ENCODE measurements at regions not wholly inside any gene's neighbourhood (a gene's known extent, or its start where the extent isn't known, plus 50 kb on each side); places are given as distances from the start of the nearest gene placed in this dataset.
"Not testable (repeated sequence)": the region's sequence is repeated elsewhere in the genome, so short reads cannot be mapped to it uniquely, and the experiment has no call there.

- TF ChIP-seq, protein P1, sequence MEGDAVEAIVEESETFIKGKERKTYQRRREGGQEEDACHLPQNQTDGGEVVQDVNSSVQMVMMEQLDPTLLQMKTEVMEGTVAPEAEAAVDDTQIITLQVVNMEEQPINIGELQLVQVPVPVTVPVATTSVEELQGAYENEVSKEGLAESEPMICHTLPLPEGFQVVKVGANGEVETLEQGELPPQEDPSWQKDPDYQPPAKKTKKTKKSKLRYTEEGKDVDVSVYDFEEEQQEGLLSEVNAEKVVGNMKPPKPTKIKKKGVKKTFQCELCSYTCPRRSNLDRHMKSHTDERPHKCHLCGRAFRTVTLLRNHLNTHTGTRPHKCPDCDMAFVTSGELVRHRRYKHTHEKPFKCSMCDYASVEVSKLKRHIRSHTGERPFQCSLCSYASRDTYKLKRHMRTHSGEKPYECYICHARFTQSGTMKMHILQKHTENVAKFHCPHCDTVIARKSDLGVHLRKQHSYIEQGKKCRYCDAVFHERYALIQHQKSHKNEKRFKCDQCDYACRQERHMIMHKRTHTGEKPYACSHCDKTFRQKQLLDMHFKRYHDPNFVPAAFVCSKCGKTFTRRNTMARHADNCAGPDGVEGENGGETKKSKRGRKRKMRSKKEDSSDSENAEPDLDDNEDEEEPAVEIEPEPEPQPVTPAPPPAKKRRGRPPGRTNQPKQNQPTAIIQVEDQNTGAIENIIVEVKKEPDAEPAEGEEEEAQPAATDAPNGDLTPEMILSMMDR (IDR thresholded peaks at IDR 0.05; ENCODE audit: insufficient read depth, low read length, poor library complexity, severe bottlenecking) = no peak
- DNase-seq (ENCODE audit: low read depth) = no peak
- no peak overlapping the region for H3K4me3 ChIP-seq (ENCODE audit: low read depth, low read length)
- H3K36me3 ChIP-seq (ENCODE audit: control insufficient read depth, insufficient read depth, low read length) = no peaks in the 10 kb centered on the region
- H3K27me3 ChIP-seq (ENCODE audit: control insufficient read depth, insufficient read depth, low read length) = no peaks in the 10 kb centered on the region
Measured at GRCh38 chr5:40431734-40432133, 248.0 kb upstream of the PTGER4 start.

DNA sequence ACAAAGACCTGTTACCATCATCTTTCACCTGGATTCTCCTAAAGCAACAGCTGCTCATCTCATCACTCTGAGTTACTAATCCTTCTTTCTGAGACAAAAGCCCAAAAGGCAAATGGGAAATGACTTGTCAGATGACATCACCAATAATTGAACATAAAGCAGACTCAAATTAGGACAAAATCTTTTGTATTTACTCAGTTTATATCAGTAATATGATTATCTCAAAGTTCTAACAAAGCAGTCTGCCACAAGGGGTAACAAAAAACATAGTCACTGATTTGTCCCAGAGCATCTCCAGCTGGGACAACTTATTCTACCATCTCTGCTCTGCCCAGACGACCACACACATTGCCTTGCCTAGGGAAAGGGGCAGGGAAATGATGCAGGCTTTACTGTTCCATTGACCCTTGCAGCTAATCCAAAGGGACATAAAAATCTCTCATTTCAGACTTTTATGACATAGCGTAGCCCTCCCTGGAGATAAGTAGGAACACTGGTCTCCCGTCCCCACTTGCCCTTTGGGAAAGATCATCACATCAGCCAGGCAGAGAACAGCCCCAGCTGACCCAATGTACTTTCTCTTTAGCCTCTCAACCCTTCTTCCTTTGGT, 249.5 kb upstream of the PTGER4 start:
- no peaks in the 10 kb centered on the region for H3K27me3 ChIP-seq (ENCODE audit: control insufficient read depth, insufficient read depth, low read length)
- no peak overlapping the region for H3K4me3 ChIP-seq (ENCODE audit: low read depth, low read length)
- TF ChIP-seq, protein P1 (IDR thresholded peaks at IDR 0.05; ENCODE audit: insufficient read depth, low read length, poor library complexity, severe bottlenecking) = no peak
- DNase-seq (ENCODE audit: low read depth) = no peak
- no peaks in the 10 kb centered on the region for H3K36me3 ChIP-seq (ENCODE audit: control insufficient read depth, insufficient read depth, low read length)

GRCh38 chr5:40429258-40430100, 250.2 kb upstream of the PTGER4 start:
- no peaks in the 10 kb centered on the region for H3K36me3 ChIP-seq (ENCODE audit: control insufficient read depth, insufficient read depth, low read length)
- no peak overlapping the region for H3K4me3 ChIP-seq (ENCODE audit: low read depth, low read length)
- no peak for DNase-seq (ENCODE audit: low read depth)
- TF ChIP-seq, protein P1 (IDR thresholded peaks at IDR 0.05; ENCODE audit: insufficient read depth, low read length, poor library complexity, severe bottlenecking) = no peak
- no peaks in the 10 kb centered on the region for H3K27me3 ChIP-seq (ENCODE audit: control insufficient read depth, insufficient read depth, low read length)

DNA sequence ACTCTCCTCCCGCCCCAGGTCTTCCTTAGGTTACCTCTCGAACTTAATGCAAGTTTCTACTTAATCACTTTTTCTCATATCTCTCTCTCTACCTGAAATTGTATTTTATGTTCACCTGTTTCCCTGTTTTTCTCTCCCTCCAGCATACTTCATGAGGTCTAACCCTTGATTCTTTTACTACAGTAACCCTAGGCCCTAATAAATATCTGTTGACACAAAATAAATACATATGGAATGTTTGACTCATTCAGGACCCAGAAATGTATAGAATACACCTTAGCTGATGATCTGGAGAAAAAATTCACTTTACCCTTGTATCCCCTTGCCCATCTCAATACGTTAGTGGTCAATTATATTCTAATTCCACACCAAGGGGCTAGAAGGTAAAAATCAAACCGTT, 250.9 kb upstream of the PTGER4 start:
- Histone ChIP-seq H3K36me3 (ENCODE audit: control insufficient read depth, insufficient read depth, low read length) (no peaks in the 10 kb centered on the region), H3K27me3 (ENCODE audit: control insufficient read depth, insufficient read depth, low read length) (no peaks in the 10 kb centered on the region), H3K4me3 (ENCODE audit: low read depth, low read length) (no peak overlapping the region)
- no peak for DNase-seq (ENCODE audit: low read depth)
- TF ChIP-seq, protein P1 (IDR thresholded peaks at IDR 0.05; ENCODE audit: insufficient read depth, low read length, poor library complexity, severe bottlenecking) = no peak

GRCh38 chr5:40428126-40428525, 251.6 kb upstream of the PTGER4 start:
- TF ChIP-seq, protein P1 (IDR thresholded peaks at IDR 0.05; ENCODE audit: insufficient read depth, low read length, poor library complexity, severe bottlenecking) = no peak
- Histone ChIP-seq H3K36me3 (ENCODE audit: control insufficient read depth, insufficient read depth, low read length) (no peaks in the 10 kb centered on the region), H3K27me3 (ENCODE audit: control insufficient read depth, insufficient read depth, low read length) (no peaks in the 10 kb centered on the region), H3K4me3 (ENCODE audit: low read depth, low read length) (no peak overlapping the region)
- peak; percentile 32 for DNase-seq (ENCODE audit: low read depth)

DNA sequence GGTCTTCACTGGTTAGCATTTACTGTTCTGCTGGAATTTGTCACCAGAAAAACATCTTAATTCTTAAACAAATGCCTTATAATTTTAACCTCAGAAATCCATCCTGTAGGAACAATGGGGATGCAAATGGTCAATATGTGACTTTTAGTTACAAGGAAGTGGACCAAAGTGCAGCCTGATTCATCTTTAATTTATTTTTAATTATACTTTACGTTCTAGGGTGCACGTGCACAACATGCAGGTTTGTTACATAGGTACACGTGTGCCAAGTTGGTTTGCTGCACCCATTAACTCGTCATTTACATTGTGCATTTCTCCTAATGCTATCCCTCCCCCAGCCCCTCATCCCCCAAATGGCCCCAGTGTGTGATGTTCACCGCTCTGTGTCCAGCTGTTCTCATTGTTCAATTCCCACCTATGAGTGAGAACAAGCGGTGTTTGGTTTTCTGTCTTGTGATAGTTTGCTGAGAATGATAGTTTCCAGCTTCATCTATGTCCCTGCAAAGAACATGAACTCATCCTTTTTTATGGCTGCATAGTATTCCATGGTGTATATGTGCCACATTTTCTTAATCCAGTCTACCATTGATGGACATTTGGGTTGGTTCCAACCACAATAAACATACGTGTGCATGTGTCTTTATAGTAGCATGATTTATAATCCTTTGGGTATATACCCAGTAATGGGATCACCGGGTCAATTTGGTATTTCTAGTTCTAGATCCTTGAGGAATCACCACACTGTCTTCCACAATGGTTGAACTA, 262.5 kb upstream of the PTGER4 start:
- not testable (repeated sequence) for DNase-seq (ENCODE audit: low read depth)

More for the DNA sequence above, 262.5 kb upstream of the PTGER4 start:
- H3K4me3 ChIP-seq (ENCODE audit: low read depth, low read length); H3K36me3 ChIP-seq (ENCODE audit: control insufficient read depth, insufficient read depth, low read length); H3K27me3 ChIP-seq (ENCODE audit: control insufficient read depth, insufficient read depth, low read length): not testable (repeated sequence)

Data from kidney epithelial cell (primary cell).